SK-N-SH (cell line): ENCODE measurements at regions not wholly inside any gene's neighbourhood (a gene's known extent, or its start where the extent isn't known, plus 50 kb on each side); places are given as distances from the start of the nearest gene placed in this dataset.

Experiments
- CTCF ChIA-PET: fragments of 300-600, 350-600 bp; formaldehyde crosslinking; extraction: SDS; loops from one replicate; lab custom pipeline; 2021; lab: Yijun Ruan, JAX
- POLR2A ChIA-PET: fragments of 350-600 bp; sonication (Branson Sonifier 250); formaldehyde crosslinking; extraction: SDS; loops from one replicate; lab custom pipeline; 2020; ENCODE audit warnings: antibody characterized with exemption, inconsistent platforms; lab: Yijun Ruan, JAX
- DNase-seq: peaks from one replicate; pipeline ENCODE4 v3.0.0; 2012
- H2AFZ ChIP-seq: fragments of 200-600 bp; sonication (generic); 2 replicates; pipeline ENCODE4 v1.8.1; 2016; ENCODE audit warnings: antibody characterized with exemption, mild to moderate bottlenecking, low read depth
- H3F3A ChIP-seq: fragments of 200-600 bp; sonication (generic); replicated peaks from 2 replicates; pipeline ENCODE3; 2016; ENCODE audit warnings: antibody characterized with exemption, mild to moderate bottlenecking; ENCODE audit not compliant: insufficient read depth
- H3K27ac ChIP-seq, 2 experiments: fragments of 200-500 bp in 1 of 2; fragments of 200-600 bp in 1 of 2; sonication (Bioruptor generic) in 1 of 2; sonication (generic), shearing (Covaris generic) in 1 of 2; 2 replicates each; pipeline versions ENCODE4 v1.5.1 to v1.6.1; 2014 to 2016; ENCODE audit warnings: low read depth in 2 of 2, inconsistent platforms in 1 of 2, low read length in 1 of 2, mild to moderate bottlenecking in 1 of 2, mixed read lengths in 1 of 2
- H3K27me3 ChIP-seq: fragments of 200-600 bp; sonication (generic), shearing (Covaris generic); 2 replicates; pipeline ENCODE4 v1.6.1; 2016; ENCODE audit warnings: mixed run types; ENCODE audit not compliant: insufficient read depth
- H3K36me3 ChIP-seq, 2 experiments: fragments of 200-500 bp in 1 of 2; fragments of 200-600 bp in 1 of 2; sonication (Bioruptor generic) in 1 of 2; sonication (generic) in 1 of 2; replicated peaks in 1 of 2; 2 replicates each; pipeline versions ENCODE3 to v1.5.1; 2014 to 2016; ENCODE audit warnings: low read length in 1 of 2, mild to moderate bottlenecking in 1 of 2; ENCODE audit not compliant: insufficient read depth in 2 of 2, control insufficient read depth in 1 of 2
- H3K4me1 ChIP-seq, 2 experiments: fragments of 200-500 bp in 1 of 2; fragments of 200-600 bp in 1 of 2; sonication (Bioruptor generic) in 1 of 2; sonication (generic), shearing (Covaris generic) in 1 of 2; 2 replicates each; pipeline versions ENCODE4 v1.5.1 to v1.6.1; 2014 to 2016; ENCODE audit warnings: low read depth in 1 of 2, low read length in 1 of 2, mixed run types in 1 of 2; ENCODE audit not compliant: insufficient read depth in 2 of 2, control insufficient read depth in 1 of 2
- H3K4me2 ChIP-seq: fragments of 200-600 bp; sonication (generic), shearing (Covaris generic); 2 replicates; pipeline ENCODE4 v1.6.1; 2017; ENCODE audit warnings: mixed run types
- H3K4me3 ChIP-seq, 2 experiments: fragments of 200-500 bp in 1 of 2; fragments of 200-600 bp in 1 of 2; sonication (Bioruptor generic) in 1 of 2; sonication (generic), shearing (Covaris generic) in 1 of 2; 2 replicates each; pipeline versions ENCODE4 v1.5.1 to v1.8.1; 2014 to 2016; ENCODE audit warnings: low read depth in 2 of 2, inconsistent platforms in 1 of 2, low read length in 1 of 2, mild to moderate bottlenecking in 1 of 2, mixed read lengths in 1 of 2, moderate library complexity in 1 of 2
- H3K79me2 ChIP-seq: fragments of 200-600 bp; sonication (generic); 2 replicates; pipeline ENCODE4 v1.8.1; 2017; ENCODE audit warnings: mild to moderate bottlenecking; ENCODE audit not compliant: insufficient read depth
- H3K9ac ChIP-seq: fragments of 200-600 bp; sonication (generic); 2 replicates; pipeline ENCODE4 v1.6.1; 2017; ENCODE audit warnings: mixed run types
- H3K9me2 ChIP-seq: fragments of 200-600 bp; sonication (generic); 2 replicates; pipeline ENCODE4 v1.6.1; 2017; ENCODE audit warnings: mixed run types
- H3K9me3 ChIP-seq: fragments of 200-600 bp; sonication (generic); 2 replicates; pipeline ENCODE4 v1.6.1; 2017; ENCODE audit warnings: mixed run types, mild to moderate bottlenecking, moderate library complexity
- H4K20me1 ChIP-seq: fragments of 200-600 bp; sonication (generic); 2 replicates; pipeline ENCODE4 v1.6.1; 2017; ENCODE audit warnings: mild to moderate bottlenecking, mixed run types; ENCODE audit not compliant: insufficient read depth
- CHD2 ChIP-seq: fragments of 150-350 bp; IDR thresholded peaks from 2 replicates; pipeline ENCODE4 v1.6.1; 2018; ENCODE audit warnings: low read length; ENCODE audit not compliant: partially characterized antibody
- ELF1 ChIP-seq: IDR thresholded peaks from 2 replicates; pipeline ENCODE4 v1.4.0; 2012
- EZH2phosphoT487 ChIP-seq: fragments of 200-600 bp; sonication (generic); IDR thresholded peaks from 2 replicates; pipeline ENCODE4 v1.6.1; 2017; ENCODE audit warnings: low read depth, mixed run types, mild to moderate bottlenecking, antibody characterized with exemption, moderate library complexity, borderline replicate concordance
- FOSL2 ChIP-seq: IDR thresholded peaks from 2 replicates; pipeline ENCODE4 v1.4.0; 2012; ENCODE audit warnings: low read depth, mild to moderate bottlenecking, moderate library complexity, borderline replicate concordance
- GABPA ChIP-seq: IDR thresholded peaks from 2 replicates; pipeline ENCODE4 v1.4.0; 2012; ENCODE audit warnings: low read depth, mild to moderate bottlenecking
- GATA2 ChIP-seq: sonication (generic); formaldehyde crosslinking; IDR thresholded peaks from 2 replicates; pipeline ENCODE4 v1.5.0; 2020; ENCODE audit warnings: mild to moderate bottlenecking, missing genetic modification reagents
- IRF3 ChIP-seq: fragments of 150-350 bp; IDR thresholded peaks from 2 replicates; pipeline ENCODE4 v1.6.1; 2016; ENCODE audit warnings: mild to moderate bottlenecking, low read depth, low read length
- NFIC ChIP-seq: IDR thresholded peaks from 2 replicates; pipeline ENCODE4 v1.4.0; 2012; ENCODE audit warnings: borderline replicate concordance
- YY1 ChIP-seq: IDR thresholded peaks from 2 replicates; pipeline ENCODE4 v1.4.0; 2012; ENCODE audit warnings: low read depth, mild to moderate bottlenecking
- WGBS: methylation state at CpG from one replicate; pipeline ENCODE4 v1.1.6; 2017; ENCODE audit warnings: low lambda C conversion rate; 5-methylcytosine and 5-hydroxymethylcytosine counted together
- TF ChIP-seq, protein P1 (sequence below): IDR thresholded peaks from 2 replicates; pipeline ENCODE4; 2012
- TF ChIP-seq, protein P2 (sequence below): IDR thresholded peaks from 2 replicates; pipeline ENCODE4 v1.4.0; 2012; ENCODE audit warnings: low read depth, borderline replicate concordance
- TF ChIP-seq, protein P3 (sequence below): fragments of 150-350 bp; IDR thresholded peaks from 2 replicates; pipeline ENCODE4 v1.6.1; 2017; ENCODE audit warnings: antibody characterized with exemption, low read length, low read depth, borderline replicate concordance
- TF ChIP-seq, protein P4 (sequence below): IDR thresholded peaks from 2 replicates; pipeline ENCODE4 v1.4.0; 2012; ENCODE audit warnings: low read depth

DNA sequence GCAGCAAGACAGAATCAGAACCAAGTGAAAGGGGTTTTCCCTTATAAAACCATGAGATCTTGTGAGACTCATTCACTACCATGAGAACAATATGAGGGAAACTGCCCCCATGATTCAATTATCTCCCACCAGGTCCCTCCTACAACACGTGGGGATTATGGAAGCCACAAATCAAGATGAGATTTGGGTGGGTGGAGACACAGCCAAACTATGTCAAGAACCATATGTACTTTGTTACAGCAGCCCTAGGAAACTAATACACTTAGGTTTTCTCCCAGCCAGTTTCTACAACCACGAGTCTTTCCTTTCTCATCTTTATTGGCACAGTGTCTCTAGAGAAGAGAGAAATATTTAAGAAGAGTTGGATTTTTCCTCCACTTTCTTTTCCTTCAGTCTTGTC is 72.6 kb downstream of the BTG1 start:
- WGBS, result 94% methylated on average over 1 of the region's 2 CpGs
- CTCF ChIA-PET, result no interaction called here

DNA sequence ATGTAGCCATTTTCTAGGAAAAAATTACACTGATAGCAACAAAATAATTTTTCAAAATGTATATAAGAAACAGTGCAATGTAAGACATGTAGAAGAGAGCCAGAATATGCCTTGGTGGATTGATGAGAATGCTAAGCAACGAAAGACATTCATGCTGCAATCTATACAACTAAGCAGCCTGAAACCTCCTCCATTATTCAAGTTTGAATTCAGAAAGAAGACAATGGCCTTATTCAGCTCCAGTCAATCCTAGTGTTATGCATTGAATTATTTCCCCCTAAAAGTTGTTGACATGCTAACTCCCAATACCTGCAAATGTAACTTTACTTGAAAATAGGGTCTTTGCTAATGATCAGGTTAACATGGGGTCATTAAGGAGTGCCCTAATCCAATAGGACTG is 73.5 kb downstream of the BTG1 start:
- CTCF ChIA-PET, result no interaction called here
- TF ChIP-seq GABPA (no peak), NFIC (no peak), IRF3 (no peak), EZH2phosphoT487 (no peak), FOSL2 (no peak)
- TF ChIP-seq, protein P1, sequence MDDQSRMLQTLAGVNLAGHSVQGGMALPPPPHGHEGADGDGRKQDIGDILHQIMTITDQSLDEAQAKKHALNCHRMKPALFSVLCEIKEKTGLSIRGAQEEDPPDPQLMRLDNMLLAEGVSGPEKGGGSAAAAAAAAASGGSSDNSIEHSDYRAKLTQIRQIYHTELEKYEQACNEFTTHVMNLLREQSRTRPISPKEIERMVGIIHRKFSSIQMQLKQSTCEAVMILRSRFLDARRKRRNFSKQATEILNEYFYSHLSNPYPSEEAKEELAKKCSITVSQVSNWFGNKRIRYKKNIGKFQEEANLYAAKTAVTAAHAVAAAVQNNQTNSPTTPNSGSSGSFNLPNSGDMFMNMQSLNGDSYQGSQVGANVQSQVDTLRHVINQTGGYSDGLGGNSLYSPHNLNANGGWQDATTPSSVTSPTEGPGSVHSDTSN, result no peak
- TF ChIP-seq, protein P2, sequence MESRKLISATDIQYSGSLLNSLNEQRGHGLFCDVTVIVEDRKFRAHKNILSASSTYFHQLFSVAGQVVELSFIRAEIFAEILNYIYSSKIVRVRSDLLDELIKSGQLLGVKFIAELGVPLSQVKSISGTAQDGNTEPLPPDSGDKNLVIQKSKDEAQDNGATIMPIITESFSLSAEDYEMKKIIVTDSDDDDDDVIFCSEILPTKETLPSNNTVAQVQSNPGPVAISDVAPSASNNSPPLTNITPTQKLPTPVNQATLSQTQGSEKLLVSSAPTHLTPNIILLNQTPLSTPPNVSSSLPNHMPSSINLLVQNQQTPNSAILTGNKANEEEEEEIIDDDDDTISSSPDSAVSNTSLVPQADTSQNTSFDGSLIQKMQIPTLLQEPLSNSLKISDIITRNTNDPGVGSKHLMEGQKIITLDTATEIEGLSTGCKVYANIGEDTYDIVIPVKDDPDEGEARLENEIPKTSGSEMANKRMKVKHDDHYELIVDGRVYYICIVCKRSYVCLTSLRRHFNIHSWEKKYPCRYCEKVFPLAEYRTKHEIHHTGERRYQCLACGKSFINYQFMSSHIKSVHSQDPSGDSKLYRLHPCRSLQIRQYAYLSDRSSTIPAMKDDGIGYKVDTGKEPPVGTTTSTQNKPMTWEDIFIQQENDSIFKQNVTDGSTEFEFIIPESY, result no peak
- TF ChIP-seq, protein P3, sequence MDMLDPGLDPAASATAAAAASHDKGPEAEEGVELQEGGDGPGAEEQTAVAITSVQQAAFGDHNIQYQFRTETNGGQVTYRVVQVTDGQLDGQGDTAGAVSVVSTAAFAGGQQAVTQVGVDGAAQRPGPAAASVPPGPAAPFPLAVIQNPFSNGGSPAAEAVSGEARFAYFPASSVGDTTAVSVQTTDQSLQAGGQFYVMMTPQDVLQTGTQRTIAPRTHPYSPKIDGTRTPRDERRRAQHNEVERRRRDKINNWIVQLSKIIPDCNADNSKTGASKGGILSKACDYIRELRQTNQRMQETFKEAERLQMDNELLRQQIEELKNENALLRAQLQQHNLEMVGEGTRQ, result no peak
- TF ChIP-seq, protein P4, sequence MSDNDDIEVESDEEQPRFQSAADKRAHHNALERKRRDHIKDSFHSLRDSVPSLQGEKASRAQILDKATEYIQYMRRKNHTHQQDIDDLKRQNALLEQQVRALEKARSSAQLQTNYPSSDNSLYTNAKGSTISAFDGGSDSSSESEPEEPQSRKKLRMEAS, result no peak
- H3K27ac ChIP-seq, result no peak overlapping the region
- no peaks in the 10 kb centered on the region for H3K9me3 ChIP-seq
- POLR2A ChIA-PET, result no interaction called here
- no peaks in the 10 kb centered on the region for H3K36me3 ChIP-seq
- H3K4me2 ChIP-seq, result no peak overlapping the region
- no peaks in the 10 kb centered on the region for H3K9me2 ChIP-seq
- H3K79me2 ChIP-seq, result no peaks in the 10 kb centered on the region
- no peak overlapping the region for H3K4me3 ChIP-seq
- H3F3A ChIP-seq, result peaks cover 15% of the 10 kb centered on the region
- DNase-seq, result no peak
- 100% methylated on average over 1 of the region's 1 CpG for WGBS
- no peak overlapping the region for H2AFZ ChIP-seq
- H3K4me1 ChIP-seq, result peaks cover 8 to 20% of the 10 kb centered on the region in 2 experiments
- H3K9ac ChIP-seq, result no peak overlapping the region
- no peaks in the 10 kb centered on the region for H3K27me3 ChIP-seq
- H4K20me1 ChIP-seq, result no peaks in the 10 kb centered on the region

More for the DNA sequence above, 72.6 kb downstream of the BTG1 start:
- no peaks in the 10 kb centered on the region for H3K36me3 ChIP-seq
- no peak overlapping the region for H3K4me3 ChIP-seq
- H3K9ac ChIP-seq, result no peak overlapping the region
- no peaks in the 10 kb centered on the region for H3K79me2 ChIP-seq
- no peak overlapping the region for H3K4me2 ChIP-seq
- H3K9me3 ChIP-seq, result no peaks in the 10 kb centered on the region
- peaks cover 24% of the 10 kb centered on the region for H3F3A ChIP-seq
- H3K27ac ChIP-seq, result no peak overlapping the region
- DNase-seq, result no peak
- TF ChIP-seq ELF1 (no peak), CHD2 (no peak), YY1 (no peak), EZH2phosphoT487 (no peak), GATA2 (CRISPR knock-in tag) (no peak)
- no peaks in the 10 kb centered on the region for H3K9me2 ChIP-seq
- H3K27me3 ChIP-seq, result no peaks in the 10 kb centered on the region
- no peak overlapping the region for H2AFZ ChIP-seq
- POLR2A ChIA-PET, result no interaction called here
- H4K20me1 ChIP-seq, result no peaks in the 10 kb centered on the region
- peaks cover 10 to 28% of the 10 kb centered on the region in 2 experiments for H3K4me1 ChIP-seq
